ENCODE measurements at regions not wholly inside any gene's neighbourhood (a gene's known extent, or its start where the extent isn't known, plus 50 kb on each side); places are given as distances from the start of the nearest gene placed in this dataset.

DNA sequence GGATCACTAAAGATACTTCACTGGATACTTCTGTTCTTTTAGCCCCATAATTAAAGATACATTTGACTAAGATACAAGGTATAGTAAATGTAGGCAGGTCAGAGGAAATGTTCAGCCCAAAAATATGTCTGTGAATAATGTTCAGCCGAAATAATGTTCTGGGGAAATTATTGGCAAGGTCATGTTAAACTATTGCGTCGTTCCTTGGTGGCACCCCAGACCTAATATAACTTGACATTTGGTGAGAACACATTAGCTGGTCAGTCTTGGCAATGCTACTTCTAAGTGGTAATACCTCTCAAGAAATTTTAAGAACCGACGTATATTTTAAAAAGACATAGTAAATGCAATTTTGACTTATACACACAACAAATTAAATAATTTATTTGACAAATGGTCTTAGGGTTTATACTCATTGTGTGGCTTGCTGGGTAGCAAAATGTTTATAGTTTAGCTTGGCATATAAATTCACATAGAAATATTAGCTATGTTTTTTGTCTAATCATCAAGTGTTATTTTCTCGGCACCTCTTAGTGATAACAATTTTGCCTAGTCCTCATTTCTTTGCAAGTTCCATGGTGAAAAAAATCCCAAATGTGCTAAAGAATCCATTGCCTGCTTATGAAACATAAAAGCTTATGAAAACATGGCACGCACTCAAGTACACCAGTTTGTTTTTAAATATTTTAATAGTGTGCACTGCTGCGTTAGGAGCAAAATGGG, 270.3 kb upstream of the NEBL start:
- no peak for DNase-seq

DNA sequence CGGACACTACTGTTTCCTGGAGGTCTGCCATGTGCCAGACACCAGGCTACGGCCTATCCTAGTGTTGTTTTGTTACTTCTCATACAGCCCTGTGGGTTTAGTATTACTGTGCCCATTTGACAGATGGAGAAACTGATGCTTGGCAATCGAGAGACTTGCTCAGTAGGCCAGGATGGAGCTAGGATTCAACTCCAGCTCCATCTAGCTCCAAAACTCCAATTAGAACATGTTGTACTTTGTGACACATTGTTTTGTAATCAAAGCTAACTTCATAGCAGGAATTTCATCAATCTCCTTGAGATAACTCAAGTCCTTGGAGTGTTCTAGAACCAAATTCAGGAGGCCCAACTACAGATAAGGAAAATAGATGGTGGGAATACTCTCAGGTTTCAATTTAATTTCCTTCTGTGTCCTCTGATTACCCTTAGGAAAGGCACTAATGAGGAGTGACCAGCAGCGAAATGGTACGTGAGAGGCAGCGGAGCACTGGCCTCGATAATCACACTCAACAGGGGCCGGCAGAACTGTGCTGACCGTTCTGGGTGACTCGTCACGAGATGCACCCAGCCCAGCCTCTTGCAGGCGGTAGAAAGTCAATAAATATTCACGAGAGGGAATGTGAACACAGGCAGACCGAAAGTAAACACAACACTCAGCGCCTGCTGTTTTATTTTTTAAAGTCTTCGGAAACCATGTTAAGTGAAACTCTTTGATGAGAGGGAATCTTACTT, 269.6 kb upstream of the NEBL start:
- DNase-seq = no peak

DNA sequence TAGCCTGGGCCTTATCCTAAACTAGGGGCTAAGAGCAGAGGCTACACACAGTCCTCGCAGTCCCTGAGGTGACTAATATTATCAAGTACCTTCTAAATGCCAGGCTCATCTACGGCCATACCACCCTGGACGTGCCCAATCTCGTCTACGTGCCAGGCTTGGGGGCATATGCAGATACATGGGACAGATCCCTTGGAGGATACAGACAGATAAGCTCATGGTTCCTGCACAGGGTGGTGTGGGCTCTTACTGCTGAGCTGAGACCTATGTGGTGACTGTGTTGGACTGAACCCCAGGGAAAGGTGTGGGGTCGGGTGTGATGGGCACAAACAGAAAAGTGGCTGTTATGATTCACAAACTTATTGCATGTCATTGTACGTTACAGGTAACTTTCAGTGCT, 268.4 kb upstream of the NEBL start:
- DNase-seq = no peak

DNA sequence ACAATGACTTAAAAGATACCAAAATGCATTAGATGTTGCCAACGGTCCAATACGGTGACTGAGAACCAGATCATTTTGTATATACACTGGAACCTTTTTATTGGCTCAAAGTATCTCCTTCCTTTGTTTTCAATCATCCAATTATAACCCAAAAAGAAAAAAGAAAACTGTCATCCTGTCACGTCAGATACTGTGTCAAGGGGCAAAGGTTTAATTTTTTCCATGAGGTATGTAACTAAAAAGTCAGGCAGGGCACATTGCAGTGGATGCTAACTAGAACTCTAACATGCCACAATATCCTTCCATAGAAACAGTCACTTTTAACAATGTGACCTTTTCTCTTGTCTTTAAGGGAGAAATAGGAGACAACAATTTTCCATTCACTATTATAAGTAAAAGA, 267.6 kb upstream of the NEBL start:
- no peak for DNase-seq

DNA sequence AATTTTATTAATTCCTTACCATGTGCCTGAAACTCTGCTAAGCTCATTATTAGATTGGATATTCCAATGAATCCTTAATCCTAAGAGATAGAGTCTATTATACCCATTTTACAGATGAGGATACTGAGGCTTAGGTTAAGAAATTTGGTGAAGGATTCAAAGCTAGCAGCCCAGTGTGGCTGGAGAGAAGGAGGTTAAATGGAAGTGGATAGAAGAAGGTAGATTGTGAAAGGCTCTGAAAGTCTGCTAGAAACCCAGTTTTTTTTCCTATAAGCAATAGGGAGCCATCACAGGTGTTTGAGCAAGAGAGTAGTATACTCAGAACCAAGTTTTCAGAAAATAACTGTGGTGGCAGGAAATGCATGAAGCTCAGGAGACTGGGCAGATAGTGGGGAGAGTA, 265.8 kb upstream of the NEBL start:
- no peak for DNase-seq

DNA sequence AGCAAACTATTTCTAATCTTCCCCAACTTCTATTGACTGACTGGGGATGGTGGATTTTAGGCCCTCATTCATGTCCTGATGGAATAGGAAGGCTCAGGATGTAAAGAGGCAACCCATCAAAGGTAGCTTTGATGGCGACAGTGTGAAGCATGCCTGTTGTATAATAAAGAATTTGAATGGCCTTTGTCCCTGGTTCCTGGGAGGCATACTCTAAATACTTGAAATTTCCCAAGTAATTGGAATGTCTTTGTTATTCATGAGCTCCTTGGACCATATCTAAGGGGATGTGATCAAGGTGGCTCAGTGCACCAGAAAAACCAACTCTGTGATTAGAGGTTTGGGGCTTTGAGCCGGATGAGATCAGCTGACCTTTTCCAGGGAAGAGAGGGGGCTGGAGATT, 264.5 kb upstream of the NEBL start:
- DNase-seq = no peak

DNA sequence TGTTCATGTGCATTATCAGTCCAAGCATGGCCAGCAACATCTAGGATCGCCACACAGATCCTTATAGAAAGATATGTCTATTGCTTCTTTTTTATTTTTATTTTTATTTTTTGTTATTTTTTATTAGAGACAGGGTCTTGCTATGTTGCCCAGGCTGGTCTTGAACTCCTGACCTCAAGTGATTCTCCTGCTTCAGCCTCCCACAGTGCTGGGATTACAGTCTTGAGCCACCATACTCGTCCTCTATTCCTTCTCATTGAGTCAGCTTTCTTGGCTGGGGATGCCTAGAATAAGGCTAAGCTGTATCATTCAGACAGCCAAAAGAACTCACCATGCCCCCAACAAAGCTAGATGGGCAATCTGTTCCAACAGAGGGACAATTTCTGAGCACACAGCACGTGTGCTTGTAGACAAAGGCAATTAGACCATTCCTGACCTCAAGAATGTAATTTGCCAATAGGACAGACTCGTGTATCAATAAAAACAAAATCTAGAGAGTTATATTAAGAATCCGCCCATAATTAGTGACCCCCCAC, 264.0 kb upstream of the NEBL start:
- no peak for DNase-seq

DNA sequence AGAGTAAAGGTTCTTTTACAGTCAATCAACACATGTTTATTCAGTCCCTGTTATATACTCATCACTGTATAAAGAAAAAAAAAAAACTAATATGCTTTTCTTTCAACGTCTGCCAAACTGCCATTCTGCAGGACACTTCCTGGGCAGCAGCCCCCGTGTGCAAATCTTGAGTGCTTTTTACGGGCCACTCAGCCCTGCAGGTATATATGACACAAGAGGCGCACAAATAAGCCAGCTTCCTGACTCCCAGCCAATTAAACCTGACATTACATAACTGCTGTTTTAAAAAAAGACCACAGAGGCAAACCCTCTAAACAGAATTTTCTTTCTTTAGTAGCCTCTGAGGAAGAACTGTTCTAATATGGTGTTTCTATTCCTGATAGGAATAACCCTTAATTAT, 263.0 kb upstream of the NEBL start:
- DNase-seq = no peak

DNA sequence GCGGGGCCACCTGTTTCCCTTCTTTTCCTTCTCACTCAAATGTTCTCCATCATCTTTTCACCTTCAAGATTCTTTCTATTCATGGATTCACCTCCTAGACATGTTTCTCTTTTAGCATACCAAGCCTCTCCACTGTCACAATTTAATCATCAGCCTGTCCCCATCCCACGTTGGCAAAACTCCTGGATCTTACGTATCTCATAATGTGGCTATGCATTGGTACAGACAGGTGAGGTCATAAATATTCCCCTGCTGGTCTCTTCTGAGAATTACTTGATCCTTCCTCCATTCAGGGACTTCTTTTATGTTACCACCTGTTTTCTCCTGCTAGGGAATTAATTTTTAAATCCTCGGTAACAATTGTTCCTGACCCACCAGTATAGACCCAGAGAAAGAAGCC, 262.6 kb upstream of the NEBL start:
- no peak for DNase-seq

DNA sequence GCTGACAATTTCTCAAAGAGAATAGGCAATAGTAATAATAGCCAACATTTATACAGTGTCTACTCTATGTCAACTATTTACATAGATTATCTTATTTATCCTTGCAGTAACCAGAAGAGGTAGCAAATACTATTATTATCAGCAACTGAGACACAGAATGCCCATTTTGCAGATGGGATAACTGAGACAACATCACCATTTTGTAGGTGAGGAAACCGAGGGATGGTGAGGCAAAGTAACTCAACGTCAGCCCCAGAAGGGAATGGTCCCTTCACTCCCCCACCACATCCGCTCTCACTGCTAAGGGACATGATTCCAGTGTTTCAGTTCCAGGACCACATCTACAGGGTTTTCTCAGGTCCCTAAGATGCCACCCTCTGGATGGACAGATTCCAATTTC, 261.2 kb upstream of the NEBL start:
- DNase-seq = no peak

DNA sequence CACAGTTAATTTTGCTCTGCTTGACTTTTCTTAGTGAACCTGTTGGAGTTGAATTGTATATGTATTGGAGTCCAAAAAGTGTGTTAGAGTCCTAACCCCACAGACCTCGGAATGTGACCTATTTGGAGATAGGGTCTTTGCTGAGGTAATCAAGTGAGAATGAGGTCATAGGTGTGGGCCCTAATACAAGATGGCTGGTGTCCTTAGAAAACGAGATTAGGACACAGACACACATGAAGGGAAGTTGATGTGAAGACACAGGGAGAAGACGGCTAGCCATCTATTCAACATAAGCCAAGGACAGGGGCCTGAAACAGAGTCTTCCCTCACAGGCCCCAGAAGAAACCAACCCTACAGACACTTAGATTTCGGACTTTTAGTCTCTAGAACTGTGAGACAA, 260.6 kb upstream of the NEBL start:
- DNase-seq = no peak

DNA sequence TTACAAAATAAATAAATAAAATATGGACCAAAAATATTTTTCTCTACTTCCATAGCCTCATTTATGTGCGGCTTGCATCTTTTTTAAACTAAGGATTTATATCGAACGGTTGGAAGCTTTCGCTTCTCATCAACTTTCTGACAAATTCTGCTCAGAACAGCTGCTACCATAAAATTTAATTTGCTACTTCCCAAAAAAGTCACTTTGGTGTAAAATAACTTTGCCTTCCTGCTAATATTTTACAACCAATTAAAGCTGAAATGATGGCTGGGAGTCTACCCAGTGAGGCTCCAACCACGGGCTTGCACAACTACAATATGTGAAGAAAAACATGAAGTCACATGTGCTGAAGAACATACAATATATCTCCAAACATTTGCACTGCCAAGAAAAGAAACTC, 253.1 kb upstream of the NEBL start:
- no peak for DNase-seq

DNA sequence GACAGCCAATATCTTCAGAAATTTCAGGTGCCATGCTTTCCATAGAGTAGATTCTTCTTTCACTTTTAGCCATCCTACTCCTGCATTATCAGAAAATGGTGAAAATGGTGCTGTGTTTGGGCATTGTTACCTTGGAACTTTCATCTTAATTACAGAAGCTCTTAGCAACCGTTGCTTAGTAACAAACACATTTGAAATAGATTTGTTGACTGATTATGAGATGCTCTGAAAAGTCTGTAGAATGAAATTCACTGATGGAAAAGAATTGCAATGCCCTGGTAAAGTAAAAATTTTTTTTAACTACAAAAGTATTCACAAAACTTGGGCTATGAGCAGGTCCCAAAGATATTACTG, 249.3 kb upstream of the NEBL start:
- no peak for DNase-seq

DNA sequence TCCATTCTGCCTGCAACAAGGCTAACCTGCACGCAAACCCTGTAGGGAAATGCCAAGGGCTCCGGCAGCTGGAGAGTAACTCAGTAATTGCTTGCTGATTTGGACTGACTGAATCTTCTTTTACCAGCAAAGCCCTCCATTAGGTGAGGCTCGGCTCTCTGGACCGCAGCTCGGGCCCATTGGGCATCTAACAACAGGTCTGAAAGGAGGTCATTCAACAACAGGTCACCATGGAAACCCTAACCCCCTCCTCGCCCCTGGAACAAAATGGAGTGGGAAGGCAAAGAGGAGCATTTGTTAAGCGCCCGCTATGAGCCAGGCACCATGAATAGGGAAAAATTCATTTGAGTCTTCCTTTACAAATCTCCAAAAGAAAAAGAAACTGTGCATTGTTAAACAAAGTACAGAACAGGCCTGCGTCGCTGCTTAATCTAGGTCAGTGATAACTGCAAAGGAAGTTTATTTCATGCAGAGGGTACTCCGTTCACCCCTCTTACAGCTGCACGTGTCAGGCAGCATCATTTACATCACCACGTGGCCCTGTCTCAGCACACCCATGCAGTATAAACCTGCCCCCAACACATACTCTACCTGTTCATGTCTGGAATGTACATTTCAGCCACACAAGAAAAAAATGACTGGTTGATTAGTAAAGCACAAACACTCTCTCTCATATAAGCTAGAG, 248.8 kb upstream of the NEBL start:
- no peak for DNase-seq

DNA sequence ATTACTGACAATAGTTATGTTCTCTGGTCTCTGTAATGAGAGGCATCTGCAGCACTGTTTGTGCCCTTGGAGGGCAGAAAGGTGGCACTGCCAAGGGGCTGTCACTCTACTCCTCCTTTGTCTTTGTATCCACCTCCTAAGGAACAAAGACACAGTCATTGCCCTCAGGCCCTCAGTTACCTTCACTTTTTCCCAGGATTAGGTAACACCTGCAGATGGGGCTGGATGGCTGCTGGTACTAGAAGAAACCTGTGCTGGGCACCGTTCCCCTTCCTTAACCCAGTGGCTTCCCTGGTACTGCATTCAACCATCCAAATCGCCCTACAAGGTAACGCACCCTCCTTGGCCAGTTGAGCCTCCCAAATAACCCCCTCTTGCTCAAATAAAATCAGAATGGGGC, 246.9 kb upstream of the NEBL start:
- no peak for DNase-seq

DNA sequence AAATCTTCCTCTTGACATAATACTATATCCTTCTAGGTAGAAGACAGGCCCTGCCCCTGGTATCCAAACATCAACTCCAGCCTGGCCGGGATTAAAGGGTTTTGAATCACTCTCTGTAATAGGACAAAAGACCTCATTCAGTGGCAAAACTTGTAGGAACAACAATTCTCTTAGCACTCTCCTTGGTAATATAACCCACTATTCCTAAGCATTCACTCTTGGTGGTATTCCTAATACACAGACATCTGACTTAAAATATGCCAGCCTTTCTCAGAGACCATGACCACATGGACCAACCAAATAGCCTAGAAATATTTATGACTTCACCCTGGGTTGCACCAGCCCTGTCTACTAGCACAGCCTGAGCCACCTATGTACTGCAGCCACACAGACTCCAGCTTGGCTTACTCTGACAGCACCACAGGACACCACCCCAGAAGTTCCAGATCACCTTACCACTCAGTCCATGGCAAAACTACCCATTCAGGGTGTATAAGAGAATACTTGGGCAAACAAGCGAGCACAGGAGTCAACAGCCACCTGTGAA, 244.9 kb upstream of the NEBL start:
- DNase-seq = no peak

DNA sequence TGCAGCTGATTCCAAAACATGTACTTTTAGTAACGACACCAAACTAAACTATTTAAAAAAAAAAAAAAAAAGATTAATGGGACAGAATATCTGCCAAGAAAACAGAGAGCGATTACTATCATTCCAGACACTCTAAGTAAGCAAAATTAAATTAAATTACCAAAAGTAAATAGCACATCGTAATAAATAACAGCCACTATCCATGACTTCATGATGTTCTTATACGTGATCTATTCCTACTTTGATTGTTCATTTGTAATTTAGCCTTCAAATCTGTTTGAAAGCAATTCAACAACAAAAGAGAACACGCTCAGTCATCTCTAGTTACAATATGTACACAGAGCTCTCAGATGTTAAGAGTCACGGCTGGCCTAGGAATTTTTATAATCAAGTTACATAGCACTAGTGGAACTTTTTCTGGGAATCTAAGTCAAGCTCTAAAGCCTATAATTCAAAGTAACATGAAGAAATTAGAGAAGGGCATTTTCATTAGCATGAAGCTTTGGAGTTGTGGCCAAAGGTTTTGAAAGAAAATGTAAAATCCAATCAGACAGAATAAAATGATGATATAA, 241.7 kb upstream of the NEBL start:
- no peak for DNase-seq

DNA sequence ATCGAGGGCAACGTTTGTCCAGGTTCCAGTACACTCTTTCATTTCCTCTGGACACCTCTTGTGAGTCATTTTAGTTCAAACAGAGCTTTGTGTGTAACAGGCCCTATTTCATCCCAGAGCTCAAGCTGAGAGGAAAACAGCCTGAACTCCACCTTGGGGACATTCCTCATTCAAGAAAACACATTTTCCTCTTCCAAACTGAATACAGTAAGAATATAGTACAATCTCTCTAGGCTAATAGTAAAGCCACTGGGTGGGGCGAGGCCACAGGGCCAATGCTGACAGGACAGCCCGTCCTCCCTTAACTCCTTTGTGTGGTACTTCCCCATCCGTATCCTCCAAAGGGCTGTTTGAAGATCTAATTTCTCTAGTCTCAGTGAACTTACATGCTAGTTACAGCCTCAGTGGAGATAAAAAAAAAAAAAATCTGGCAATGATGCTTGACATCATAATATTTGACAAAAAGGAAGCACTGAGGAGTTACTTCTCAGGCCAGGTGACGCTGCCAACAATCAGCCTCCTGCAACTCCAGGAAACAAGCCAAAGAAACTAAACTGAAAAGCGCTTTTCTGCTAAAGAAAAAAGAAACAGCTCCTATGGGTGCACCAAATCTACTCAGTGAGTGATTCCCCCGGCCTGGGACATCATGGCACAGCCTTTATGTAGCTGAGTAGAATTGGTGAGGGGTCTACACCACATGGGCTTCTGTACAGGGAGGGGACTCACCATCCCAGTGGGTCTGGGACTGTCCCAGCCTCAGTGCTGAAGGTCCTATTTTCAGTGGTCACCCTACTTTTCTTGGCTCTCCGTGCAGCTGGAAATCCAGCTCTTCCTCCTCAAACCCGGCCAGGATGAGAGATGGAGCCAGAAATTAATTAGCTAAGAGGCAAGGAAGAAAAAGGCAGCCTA, 238.2 kb upstream of the NEBL start:
- no peak for DNase-seq

DNA sequence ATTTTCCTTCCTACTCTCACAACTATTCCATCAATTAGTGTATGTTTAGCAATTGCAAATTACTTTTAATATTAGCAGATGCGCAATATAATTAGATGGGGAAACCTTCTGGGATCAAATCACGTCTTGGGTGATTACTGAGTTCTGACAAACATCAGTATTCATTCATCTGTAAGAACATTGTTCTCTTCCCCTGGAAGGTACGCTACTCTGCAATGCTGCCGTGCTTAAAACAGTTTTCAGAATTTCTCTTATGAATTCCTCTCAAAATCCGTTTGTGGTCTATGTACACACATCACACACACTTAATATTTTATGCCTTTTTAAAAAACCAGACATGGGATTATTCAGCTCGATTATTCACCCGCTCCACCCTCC, 237.5 kb upstream of the NEBL start:
- no peak for DNase-seq

DNA sequence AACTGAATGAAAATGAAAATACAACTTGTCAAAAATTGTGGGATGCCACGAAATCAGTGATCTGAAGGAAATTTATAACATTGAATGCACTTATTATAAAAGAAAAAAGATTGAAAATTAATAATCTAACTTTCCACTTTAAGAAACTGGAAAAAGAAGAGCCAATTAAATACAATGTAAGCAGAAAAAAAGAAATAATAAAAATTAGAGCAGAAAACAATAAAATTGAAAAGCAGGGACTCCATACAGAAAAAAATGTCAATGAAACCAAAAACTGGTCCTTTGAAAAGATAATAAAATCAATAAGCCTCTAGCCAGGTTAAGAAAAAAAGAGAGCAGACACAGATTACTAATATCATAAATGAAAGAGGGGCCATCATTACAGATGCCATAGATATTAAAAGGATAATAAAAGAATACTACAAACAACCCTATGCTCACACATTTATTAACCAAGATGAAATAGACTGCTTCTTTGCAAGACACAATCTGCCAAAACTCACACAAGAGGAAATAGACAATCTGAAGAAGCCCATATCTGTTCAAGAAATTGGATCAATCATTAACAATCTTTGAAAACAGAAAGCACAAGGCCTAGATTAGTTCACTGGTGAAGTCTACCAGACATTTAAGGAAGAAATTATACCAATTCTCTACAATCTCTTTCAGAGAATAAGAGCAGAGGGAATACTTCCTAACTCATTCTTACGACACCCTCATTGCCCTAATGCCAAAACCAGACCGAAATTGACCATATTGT, 233.8 kb upstream of the NEBL start:
- no peak for DNase-seq

DNA sequence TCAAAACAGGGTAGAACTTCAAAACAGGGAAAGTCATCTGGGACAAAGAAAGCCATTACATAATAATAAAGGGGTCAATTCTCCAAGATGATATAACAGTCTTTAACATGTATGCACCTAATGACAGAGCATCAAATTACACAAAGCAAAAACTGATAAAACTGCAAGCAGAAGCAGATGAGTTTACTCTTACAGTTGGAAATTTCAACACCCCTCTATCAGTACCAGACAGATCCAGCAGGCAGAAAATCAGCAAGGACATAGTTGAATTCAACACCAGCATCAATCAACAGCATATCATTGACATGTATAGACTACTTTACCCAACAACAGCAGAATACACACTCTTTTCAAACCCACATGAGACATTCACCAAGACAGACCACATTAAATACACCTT, 233.0 kb upstream of the NEBL start:
- no peak for DNase-seq
